GM21825 (cell line): ENCODE measurements at regions not wholly inside any gene's neighbourhood (a gene's known extent, or its start where the extent isn't known, plus 50 kb on each side); places are given as distances from the start of the nearest gene placed in this dataset.
"Not testable (repeated sequence)": the region's sequence is repeated elsewhere in the genome, so short reads cannot be mapped to it uniquely, and the experiment has no call there.

Experiments used
- ATAC-seq: cut with Tn5 transposase; IDR thresholded peaks from one replicate; pipeline ENCODE4 v1.9.1; 2021; ENCODE audit warnings: mild to moderate bottlenecking, moderate library complexity; ENCODE audit not compliant: unreplicated experiment

DNA sequence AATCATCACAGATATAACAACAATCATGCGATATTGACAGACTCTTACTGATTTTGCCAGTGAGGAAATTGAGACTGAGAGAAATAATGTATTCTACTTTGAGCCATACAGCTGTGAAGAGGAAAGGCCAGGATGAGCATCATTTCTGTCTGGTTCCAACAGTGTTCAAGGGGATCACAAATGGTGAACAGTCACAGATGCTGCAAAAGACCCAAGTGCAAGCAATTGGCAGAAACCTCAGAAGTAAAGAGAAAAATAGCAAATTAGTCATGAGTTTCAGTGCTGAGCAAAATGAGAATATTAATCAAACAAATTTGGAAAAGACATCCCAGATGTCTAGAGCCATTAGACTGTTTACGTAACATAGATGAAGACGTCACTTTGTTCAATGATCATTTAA is 114.1 kb downstream of the RAB38 start:
- ATAC-seq: no peak

DNA sequence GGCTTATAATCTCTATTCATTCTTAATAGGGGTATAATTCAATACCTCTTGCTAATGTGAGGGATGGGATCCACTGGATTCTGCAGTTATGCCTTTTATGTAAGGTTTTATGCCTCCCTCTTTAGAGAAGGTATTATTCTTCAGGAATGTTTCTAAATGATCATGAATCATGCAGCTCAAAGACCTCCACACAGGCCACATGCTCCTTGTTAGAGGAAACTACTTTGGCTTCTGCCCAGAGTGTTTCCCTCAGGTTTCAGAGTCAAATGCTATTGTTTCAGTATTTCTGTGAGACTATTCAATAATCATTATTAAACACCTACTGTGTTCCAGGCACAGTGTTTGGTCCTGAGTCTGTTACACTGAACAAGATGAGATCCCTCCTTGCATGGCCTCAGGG is 115.9 kb downstream of the RAB38 start:
- ATAC-seq: no peak

DNA sequence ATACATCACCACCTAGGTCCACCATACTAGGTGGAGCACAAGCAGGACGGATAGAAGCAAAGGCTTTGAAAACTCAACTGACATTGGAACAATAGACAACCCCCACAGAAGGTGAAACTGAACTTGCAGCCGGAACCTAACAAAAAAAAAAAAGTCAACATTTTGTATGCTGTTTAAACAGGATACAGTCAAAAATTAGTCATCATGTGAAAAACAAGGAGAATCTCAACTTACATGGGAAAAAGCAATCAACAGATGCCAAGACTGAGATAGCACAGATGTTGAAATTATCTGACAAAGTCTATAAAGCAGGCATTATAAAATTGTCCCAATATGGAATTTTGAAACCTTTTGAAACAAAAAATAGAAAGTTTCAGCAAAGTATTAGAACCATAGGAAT is 123.8 kb downstream of the RAB38 start:
- ATAC-seq: no peak

DNA sequence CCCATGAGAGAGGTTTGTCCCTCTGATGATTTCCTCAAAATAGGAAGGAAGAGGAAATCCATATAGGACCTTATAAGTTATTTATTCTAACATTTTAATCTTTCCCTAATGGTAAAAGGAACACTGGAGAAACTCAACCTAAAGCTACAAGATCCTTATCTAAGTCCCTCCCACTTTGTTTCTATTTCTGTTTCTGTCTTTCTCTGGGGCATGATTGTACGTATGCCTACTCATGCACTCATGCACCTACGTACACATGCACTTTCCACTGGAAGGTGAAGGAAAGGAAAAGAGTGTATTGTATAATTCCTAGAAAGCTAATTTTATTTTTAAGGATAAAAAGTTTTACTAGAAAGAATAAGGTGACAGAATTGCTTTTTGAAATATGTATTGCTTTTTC is 125.0 kb downstream of the RAB38 start:
- no peak for ATAC-seq

DNA sequence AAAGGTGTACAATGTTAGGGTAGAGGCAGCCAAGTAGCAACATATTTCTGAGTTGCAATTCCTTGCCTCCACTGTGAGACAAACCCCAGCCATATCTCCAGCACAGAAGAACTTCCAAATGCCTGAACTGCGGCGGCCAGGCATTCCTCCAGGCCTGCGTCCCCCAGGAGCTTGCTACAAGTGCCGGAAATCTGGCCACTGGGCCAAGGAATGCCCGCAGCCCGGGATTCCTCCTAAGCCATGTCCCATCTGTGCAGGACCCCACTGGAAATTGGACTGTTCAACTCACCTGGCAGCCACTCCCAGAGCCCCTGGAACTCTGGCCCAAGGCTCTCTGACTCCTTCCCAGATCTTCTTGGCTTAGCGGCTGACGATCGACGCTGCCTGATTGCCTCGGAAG is 130.0 kb downstream of the RAB38 start:
- not testable (repeated sequence) for ATAC-seq

DNA sequence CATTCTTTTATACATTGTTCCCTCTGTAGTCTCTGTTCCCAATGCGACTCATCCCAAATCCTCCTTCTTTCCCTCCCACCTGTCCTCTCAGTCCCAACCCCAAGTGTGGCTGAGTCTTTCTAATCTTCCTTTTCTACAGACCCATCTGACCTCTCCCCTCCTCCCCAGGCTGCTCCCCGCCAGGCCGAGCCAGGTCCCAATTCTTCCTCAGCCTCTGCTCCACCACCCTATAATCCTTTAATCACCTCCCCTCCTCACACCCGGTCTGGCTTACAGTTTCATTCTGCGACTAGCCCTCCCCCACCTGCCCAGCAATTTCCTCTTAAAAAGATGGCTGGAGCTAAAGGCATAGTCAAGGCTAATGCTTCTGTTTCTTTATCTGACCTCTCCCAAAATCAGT is 130.6 kb downstream of the RAB38 start:
- not testable (repeated sequence) for ATAC-seq

DNA sequence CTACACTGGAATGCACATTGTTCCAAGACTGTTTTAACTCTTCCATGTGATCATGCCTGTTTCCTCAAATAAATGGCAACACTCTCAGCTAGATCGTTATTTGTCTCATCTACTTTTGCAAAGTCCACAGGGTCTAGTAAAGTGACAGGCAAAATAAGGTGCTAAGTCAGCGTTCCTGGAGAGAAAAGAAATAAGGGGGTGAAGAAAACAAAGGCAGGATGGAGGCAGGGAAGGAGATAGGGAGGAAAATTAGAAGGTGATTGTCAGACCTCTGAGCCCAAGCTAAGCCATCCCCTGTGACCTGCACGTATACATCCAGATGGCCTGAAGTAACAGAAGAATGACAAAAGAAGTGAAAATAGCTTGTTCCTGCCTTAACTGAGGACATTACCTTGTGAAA is 132.1 kb downstream of the RAB38 start:
- no peak for ATAC-seq

DNA sequence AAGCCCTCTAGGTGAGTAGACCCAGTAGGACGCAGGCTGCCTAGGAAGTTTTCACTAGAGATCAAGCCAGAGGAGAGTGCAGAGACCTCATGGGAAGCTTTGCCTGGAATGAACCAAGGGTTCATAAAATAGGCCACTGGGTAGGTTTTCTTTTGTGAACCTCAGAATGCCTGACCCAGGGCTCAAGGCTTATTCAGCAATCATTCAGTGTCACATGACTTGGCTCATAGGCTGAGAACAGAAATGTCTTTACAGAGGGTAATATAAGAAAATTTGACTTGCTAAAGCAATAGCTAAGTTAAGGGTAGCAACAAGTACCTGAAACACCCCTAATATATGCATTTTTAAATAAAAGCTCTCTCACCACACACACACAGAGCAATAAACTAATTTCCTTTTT is 132.6 kb downstream of the RAB38 start:
- no peak for ATAC-seq

DNA sequence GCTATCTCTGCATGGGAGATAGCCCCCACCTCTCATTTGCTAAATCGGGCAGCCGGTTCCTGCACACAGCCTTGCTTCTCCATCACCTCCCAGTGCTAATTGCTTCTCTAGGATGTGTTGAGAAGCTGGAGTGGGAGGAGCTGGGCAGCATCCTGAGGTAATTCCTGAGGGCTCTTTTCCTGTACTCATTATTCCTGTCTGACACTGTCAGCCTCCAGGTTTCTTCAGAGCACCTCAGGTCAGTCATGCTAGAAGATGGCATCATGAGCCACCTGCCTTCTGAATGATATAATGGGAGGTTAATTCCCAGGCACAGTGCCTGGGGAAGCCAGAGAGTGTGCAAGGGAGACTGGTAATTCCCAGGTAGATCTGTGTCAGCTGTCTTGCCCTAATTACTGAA is 133.0 kb downstream of the RAB38 start:
- ATAC-seq: no peak

DNA sequence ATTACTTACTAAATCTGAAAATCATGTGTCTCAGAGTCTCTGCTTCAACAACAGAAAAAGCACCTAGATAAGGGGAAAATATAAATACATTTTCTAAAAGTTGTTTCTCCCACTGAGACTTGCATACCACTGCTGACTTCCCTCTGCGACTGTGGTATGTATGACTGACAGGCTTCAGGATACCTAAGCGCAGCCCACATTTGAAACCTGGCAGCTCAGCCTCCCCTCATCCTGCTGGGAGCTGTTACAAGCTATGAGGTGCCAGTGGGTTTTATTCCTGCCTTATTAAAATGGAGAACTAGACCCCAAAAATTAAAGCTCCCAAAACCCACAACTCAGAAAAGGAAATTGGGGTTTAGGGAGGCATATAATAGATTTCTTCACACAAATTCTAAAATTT is 133.6 kb downstream of the RAB38 start:
- ATAC-seq: no peak

DNA sequence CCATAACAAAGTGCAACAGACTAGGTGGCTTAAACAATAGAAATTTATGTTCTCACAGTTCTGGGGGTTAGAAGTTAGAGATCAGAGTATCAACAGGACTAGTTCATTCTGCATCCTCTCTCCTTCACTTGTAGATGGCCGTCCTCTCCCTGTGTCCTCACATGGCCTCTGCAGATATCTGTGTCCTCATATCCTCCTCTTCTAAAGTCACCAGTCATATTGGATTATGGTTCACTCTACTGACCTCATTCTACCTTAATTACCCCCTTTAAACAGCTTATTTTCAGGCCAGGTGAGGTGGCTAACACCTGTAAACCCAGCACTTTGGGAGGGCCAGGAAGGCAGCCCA is 135.1 kb downstream of the RAB38 start:
- ATAC-seq: no peak

DNA sequence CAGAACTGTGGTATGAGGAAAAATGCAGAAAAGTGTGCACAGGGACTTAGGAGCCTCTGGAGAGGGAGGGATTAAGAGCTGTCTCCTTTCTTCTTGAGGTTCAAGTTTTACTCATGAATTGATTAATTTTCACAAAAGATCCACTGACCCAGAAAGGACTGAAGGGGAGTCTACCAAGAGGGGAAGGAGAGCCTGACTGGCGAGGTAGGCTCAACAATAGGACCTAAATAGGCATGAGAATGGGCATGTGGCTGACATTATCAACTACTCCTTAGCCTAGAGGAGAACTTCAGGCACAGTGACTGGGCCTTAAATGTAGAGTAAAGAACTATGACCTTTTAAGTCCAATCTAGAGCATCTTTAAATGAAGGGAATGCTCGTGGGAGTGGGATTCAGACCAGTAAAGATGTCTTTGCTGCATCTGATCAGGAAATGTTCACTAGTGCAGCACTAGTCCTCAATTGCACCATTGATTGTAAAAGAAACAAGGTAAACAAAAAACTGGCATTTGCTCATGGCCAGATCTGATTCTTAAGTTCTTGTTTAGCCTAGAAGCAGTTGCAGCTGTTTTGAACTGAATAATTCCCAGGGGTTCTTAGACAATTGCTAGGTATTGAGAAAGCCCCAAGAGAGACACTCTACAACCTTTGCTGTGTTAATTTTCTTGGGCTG is 135.6 kb downstream of the RAB38 start:
- ATAC-seq: no peak

DNA sequence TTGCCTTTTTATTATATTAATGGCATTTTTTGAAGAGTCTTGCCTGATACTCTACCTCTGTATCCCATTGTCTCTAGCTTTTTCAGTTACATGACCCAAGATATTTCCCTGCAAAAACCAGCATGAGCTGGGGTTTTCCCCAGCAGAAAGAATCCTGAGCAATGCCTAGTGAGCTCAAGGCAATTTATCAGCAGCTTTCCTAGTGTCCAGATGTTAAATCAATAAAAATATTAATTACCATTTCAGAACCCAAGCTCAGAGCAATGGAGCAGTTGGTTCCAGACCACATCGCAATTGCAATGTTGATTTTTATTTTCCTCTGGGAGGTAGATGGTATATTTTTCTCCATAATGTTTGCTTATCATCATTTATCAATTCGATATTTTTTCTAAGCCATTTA is 137.2 kb downstream of the RAB38 start:
- no peak for ATAC-seq

DNA sequence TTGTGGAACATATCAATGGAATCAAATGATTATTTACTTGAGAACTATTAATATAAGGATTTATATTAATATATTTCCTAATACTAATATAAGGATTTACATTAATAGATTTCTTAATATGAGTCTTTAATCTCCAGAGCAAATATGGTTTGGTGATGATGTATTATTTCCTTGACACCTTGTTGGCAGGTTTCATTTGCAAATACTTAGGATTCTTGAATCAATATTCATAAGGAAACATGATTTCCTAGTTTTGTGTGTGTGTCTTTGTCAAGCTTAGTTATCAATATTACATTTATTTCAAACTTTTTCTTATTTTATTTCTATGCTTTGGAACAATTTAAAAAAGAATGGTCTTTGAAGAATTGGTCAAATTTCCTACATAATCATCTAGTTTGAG is 138.5 kb downstream of the RAB38 start:
- no peak for ATAC-seq

DNA sequence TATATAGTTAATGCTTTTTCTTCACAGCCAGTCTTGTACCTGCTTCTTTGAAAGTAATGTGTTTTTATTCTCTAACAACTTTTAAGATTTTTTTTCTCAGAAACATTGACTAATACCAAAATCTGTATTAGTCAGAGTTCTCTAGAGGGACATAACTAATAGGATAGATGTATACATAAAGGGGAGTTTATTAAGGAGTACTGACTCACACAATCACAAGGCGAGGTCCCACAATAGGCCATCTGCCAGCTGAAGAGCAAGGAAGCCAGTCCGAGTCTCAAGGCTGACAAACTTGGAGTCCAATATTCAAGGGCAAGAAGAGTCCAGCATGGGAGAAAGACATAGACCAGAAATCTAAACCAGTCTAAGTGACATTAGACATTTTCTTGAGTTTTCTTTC is 140.0 kb downstream of the RAB38 start:
- ATAC-seq: no peak

DNA sequence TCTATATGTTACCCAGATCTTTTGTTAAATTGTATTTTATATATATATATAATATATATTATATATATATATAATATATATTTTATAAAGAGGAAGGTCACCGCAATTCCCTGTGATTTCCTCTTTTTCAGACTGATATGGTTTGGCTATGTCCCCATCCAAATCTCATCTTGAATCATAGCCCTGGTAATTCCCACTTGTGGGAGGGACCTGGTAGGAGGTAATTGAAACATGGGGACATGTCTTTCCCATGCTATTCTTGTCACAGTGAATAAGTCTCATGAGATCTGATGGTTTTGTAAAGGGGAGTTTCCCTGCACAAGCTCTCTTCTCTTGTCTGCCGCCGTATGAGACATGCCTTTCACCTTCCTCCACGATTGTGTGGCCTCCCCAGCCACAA is 157.6 kb downstream of the RAB38 start:
- no peak for ATAC-seq

DNA sequence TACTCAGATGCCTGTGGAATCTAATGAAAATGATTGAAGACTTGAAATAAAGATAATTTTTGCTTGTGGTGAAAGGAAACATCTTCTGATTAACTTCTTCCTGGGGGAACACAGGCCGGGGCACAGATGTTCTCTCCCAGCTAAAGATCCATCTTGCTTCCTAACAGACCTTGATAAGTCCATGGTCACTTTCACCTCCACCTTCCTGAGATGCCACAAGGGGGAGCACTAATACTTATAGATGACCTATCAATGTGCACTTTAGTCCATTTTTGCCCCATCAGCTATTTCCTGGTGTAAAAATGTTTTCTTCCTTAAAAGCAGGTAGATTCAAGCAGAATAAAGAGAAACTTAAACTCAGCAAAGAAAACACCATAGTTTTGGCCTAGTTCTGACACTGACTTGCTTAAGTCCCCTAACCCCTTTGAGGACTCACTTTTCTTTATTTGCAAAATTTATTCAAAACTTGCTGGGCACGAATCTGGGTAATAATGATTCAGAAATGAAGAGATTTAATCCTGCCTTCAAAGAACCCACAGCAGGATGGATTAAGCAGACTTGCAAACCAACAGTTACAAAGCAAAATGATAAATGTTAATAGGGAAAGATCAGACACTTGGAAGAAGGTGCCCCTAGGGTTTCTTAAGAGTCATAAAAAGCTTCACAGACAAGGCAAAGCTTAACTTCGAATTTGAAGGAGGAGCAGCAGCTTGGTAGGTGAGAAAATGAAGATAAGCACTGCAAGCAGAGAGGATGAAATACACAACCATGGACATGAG is 158.7 kb downstream of the RAB38 start:
- ATAC-seq: peak; percentile 89

DNA sequence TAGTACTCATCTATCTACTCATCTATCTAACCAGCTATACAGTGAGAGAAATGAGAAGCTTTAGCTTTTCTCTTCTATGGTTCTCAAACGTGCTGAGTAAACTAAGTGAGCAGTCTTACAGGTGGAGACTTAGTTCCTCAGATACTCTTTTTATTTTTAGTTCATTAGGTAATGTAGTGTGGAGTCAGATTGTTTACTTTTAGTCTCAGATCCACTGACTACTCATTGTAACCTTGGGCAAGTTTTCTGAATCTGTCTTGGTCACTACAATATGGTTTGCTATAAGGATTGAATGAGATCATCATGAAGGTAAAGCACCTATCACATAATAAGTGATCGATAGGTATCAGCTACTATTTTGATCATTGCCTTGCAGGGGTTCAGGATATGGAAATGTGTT is 160.1 kb downstream of the RAB38 start:
- ATAC-seq: no peak

DNA sequence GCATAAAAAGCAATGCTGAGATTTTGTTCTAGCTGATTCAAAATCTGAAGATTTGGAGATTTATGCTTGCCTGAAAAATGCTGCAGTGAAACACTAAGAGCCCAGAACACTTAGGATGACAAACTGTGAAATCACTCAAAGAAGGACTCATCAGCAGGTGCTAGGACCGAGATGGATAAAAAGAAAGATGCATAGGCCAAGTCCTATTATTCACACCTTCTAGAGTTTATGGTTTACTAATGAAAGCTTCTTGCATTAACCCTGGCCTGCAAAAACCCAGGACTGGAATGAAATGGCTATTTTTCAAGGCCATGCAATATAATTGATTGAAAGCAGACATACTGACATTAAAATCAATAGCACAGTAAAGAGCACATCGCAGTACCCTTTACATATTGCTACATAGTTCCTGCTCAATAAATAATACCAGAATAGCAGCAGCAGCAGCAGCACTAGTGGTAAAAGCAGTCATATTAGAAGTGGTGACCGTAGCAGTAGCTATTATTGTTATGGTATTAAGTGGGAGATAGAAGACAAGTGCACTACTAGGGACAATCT is 161.7 kb downstream of the RAB38 start:
- ATAC-seq: no peak

DNA sequence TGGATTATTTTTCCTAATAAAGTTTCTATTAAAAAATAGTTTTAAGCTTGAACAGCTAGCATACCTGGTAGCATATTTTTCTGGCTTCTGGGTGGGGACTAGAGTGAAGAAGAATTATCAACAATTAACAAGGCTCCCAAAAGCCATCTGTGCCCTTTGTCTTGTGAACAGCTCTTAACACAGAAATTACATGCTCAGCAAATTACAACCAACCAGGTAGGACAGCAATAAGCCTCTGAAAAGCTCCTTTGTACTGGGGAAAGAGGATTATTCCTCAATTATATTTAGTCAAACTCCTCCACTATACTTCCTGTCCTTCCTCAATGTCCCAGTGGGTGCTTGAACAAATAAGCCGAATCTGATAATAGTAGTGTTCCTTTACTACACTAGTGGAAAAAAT is 162.8 kb downstream of the RAB38 start:
- no peak for ATAC-seq

DNA sequence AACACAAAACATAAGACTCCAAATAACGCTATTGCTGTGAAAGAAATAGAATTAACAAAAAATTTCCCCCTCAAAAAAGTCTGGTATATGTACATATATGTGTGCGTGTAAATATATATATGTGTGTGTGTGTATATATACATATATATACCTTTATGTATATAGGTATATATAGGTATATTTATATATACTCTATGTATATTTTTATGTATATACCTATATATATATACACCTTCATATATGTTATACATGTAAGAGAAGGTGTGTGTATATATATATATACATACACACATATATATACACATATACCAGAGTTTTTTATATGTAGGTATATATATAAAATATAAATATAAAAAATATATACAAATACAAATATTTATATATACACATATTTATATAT is 199.2 kb downstream of the RAB38 start:
- ATAC-seq: no peak

DNA sequence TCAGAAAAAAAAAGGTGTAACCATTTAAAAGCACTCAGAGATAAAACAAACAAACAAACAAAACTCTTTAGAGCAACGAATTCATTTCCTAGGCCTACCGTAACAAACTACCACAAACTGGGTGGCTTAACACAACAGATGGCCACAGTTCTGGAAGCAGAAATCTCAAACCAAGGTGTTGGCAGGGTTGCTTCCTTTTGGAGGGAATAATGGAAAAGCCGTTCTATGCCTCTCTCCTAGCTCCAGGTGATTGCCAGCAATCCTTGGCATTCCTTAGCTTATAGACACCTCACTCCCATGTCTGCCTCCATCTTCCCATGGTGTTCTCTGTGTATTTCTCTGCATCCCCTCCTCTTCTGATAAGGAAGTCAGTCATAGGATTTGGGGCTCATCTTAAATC is 200.4 kb downstream of the RAB38 start:
- no peak for ATAC-seq

DNA sequence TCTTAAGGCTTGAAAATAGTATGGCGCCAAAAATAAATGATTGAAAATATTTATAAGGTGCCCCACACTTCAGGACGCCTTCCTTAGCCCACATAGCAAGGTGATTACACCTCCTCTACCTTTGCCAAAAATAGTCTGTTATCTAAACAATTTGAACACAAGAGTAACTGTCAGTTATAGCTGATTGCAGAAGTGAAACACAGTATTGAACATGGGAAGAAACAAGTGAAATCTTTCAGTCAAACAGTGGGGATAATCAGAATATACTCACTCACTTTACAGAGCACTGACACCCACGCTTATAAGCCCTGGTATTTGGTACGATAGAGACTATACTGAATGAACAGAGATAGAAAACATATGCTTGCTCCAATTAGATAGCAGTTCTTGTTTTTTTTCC is 203.1 kb downstream of the RAB38 start:
- ATAC-seq: no peak
